Neural progenitor cell (in vitro differentiated cells): ENCODE measurements at regions not wholly inside any gene's neighbourhood (a gene's known extent, or its start where the extent isn't known, plus 50 kb on each side); places are given as distances from the start of the nearest gene placed in this dataset.

Experiments used
- EZH2 ChIP-seq: fragments of 200-600 bp; sonication (generic); IDR thresholded peaks from 2 replicates; pipeline ENCODE4 v1.6.1; 2017; ENCODE audit warnings: antibody characterized with exemption, mild to moderate bottlenecking, moderate library complexity
- TF ChIP-seq, protein P1 (sequence below): fragments of 200-600 bp; sonication (generic); IDR thresholded peaks from 2 replicates; pipeline ENCODE4 v1.5.1; 2017; ENCODE audit warnings: antibody characterized with exemption, mild to moderate bottlenecking

DNA sequence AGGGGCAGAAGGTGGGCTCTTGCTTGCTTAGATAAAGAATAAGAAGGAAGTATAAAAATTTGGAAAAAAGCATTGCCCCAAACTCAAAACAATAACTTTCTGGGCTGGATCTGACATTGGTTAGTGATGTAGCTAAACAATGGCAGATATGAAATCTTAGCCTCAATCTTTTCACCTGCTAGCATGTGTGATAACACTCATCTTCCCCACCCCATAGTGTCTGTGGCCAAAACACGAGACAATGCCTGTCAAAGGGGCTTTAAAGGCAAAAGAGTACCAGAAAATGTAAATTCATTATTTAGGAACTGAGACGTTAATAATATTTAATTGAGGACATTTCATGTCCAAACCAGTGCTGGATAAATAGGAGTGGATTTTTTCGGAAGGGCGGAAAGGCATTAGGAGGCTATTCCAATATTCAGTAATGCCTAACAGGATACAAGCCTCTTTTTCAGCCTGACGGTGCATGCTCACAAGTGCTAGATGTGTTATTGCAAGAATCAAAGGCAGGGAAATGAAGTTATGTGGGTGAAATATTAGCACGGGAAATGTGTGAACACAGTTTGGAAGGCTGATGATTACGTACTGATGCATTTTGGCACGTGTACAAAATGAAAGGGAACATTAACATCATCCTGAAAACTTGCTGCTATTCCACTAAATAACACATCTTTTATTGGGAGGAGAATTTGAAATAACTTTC lies 395.7 kb downstream of the GALR1 start:
- TF ChIP-seq, protein P1, sequence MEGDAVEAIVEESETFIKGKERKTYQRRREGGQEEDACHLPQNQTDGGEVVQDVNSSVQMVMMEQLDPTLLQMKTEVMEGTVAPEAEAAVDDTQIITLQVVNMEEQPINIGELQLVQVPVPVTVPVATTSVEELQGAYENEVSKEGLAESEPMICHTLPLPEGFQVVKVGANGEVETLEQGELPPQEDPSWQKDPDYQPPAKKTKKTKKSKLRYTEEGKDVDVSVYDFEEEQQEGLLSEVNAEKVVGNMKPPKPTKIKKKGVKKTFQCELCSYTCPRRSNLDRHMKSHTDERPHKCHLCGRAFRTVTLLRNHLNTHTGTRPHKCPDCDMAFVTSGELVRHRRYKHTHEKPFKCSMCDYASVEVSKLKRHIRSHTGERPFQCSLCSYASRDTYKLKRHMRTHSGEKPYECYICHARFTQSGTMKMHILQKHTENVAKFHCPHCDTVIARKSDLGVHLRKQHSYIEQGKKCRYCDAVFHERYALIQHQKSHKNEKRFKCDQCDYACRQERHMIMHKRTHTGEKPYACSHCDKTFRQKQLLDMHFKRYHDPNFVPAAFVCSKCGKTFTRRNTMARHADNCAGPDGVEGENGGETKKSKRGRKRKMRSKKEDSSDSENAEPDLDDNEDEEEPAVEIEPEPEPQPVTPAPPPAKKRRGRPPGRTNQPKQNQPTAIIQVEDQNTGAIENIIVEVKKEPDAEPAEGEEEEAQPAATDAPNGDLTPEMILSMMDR, result no peak
- no peak for TF ChIP-seq EZH2
